ENCODE measurements at regions not wholly inside any gene's neighbourhood (a gene's known extent, or its start where the extent isn't known, plus 50 kb on each side); places are given as distances from the start of the nearest gene placed in this dataset.

DNA sequence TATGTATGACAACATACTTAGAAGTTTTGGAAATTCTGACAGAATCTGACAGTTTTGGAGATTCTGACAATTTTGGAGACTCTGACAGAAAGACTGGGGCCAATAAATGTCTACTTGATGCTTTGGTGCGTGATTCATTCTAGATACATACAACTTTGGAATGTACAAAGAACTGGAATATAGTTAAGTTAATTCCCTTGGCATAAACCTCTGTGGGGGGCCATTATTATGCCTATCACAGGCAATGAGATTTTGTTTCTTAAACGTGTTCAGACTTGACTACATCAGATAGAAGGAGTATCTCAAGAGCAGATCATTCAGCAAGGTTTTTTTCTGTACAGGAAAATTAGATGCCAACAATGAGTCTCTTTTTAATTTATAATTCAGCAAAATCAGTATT is 617.6 kb upstream of the ZNF717 start:
- TF ChIP-seq, protein P1, sequence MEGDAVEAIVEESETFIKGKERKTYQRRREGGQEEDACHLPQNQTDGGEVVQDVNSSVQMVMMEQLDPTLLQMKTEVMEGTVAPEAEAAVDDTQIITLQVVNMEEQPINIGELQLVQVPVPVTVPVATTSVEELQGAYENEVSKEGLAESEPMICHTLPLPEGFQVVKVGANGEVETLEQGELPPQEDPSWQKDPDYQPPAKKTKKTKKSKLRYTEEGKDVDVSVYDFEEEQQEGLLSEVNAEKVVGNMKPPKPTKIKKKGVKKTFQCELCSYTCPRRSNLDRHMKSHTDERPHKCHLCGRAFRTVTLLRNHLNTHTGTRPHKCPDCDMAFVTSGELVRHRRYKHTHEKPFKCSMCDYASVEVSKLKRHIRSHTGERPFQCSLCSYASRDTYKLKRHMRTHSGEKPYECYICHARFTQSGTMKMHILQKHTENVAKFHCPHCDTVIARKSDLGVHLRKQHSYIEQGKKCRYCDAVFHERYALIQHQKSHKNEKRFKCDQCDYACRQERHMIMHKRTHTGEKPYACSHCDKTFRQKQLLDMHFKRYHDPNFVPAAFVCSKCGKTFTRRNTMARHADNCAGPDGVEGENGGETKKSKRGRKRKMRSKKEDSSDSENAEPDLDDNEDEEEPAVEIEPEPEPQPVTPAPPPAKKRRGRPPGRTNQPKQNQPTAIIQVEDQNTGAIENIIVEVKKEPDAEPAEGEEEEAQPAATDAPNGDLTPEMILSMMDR (conservative IDR thresholded peaks at IDR 0.05; ENCODE audit: low read length): no peak
- no peak for TF ChIP-seq EZH2phosphoT487 (IDR thresholded peaks at IDR 0.05; ENCODE audit: borderline replicate concordance)

All from Loucy (cell line).